PC-3 (cell line): ENCODE measurements at regions not wholly inside any gene's neighbourhood (a gene's known extent, or its start where the extent isn't known, plus 50 kb on each side); places are given as distances from the start of the nearest gene placed in this dataset.
"Not testable (repeated sequence)": the region's sequence is repeated elsewhere in the genome, so short reads cannot be mapped to it uniquely, and the experiment has no call there.

Experiments used
- EZH2 ChIP-seq: fragments of 300-600 bp; sonication (generic); IDR thresholded peaks from one replicate; pipeline ENCODE4 v1.6.1; 2017; ENCODE audit warnings: antibody characterized with exemption, mild to moderate bottlenecking, low read length; ENCODE audit not compliant: unreplicated experiment
- EZH2phosphoT487 ChIP-seq: fragments of 300-600 bp; sonication (generic); IDR thresholded peaks from 2 replicates; pipeline ENCODE4 v1.6.1; 2018; ENCODE audit warnings: mild to moderate bottlenecking, antibody characterized with exemption, low read length, borderline replicate concordance
- TF ChIP-seq, protein P1 (sequence below): fragments of 300-600 bp; sonication (generic); conservative IDR thresholded peaks from 2 replicates; pipeline ENCODE4 v1.5.1; 2017; ENCODE audit warnings: antibody characterized with exemption, low read depth, mild to moderate bottlenecking, low read length

DNA sequence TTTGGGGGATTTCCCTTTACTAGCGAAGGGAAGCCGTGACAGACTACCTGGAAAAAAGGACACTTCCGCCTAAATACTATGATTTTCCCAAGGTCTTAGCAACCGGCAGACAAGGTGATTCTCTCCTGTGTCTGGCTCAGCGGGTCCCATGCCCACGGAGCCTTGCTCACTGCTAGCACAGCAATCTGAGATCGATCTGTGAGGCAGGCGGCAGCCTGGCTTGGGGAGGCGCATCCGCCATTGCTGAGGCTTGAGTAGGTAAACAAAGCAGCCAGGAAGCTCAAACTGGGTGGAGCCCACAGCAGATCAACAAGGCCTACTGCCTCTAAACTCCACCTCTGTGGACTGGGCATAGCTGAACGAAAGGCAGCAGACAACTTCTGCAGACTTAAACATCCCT is 385.9 kb upstream of the CXorf51A start:
- TF ChIP-seq, protein P1, sequence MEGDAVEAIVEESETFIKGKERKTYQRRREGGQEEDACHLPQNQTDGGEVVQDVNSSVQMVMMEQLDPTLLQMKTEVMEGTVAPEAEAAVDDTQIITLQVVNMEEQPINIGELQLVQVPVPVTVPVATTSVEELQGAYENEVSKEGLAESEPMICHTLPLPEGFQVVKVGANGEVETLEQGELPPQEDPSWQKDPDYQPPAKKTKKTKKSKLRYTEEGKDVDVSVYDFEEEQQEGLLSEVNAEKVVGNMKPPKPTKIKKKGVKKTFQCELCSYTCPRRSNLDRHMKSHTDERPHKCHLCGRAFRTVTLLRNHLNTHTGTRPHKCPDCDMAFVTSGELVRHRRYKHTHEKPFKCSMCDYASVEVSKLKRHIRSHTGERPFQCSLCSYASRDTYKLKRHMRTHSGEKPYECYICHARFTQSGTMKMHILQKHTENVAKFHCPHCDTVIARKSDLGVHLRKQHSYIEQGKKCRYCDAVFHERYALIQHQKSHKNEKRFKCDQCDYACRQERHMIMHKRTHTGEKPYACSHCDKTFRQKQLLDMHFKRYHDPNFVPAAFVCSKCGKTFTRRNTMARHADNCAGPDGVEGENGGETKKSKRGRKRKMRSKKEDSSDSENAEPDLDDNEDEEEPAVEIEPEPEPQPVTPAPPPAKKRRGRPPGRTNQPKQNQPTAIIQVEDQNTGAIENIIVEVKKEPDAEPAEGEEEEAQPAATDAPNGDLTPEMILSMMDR, result not testable (repeated sequence)
- TF ChIP-seq EZH2, EZH2phosphoT487: not testable (repeated sequence)
